Mammary epithelial cell (primary cell): ENCODE measurements at regions not wholly inside any gene's neighbourhood (a gene's known extent, or its start where the extent isn't known, plus 50 kb on each side); places are given as distances from the start of the nearest gene placed in this dataset.

Experiments
- EZH2 ChIP-seq: IDR thresholded peaks from 2 replicates; pipeline ENCODE4 v1.6.1; 2012; ENCODE audit warnings: low read length, inconsistent platforms, borderline replicate concordance
- TF ChIP-seq, protein P1 (sequence below), 2 donors: IDR thresholded peaks in 1 of 2; conservative IDR thresholded peaks in 1 of 2; 2 replicates each; pipeline ENCODE4 v1.5.1; 2011 to 2012; ENCODE audit warnings: inconsistent platforms in 2 of 2, low read length in 2 of 2, mild to moderate bottlenecking in 2 of 2, control low read depth in 1 of 2, low read depth in 1 of 2; ENCODE audit not compliant: insufficient read depth in 1 of 2; ENCODE audit errors: extremely low read depth in 1 of 2

DNA sequence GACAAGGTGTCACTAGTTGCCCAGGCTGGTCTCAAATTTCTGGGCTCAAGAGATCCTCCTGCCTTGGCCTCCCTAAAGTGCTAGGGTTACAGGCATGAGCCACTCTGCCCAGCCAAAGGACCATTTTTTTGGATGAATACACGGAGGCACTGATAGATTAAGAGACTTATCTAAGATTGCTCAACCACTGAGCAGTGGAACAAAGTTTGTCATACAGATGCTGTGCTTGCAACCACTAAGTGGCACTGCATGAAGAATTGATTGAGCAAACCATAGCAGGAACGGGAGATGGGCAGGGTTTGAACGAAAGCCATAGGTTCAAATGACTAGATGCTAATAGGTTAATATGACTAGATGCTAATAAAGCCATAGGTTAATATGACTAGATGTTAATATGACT lies 61.1 kb downstream of the EBLN1 start:
- TF ChIP-seq, protein P1, sequence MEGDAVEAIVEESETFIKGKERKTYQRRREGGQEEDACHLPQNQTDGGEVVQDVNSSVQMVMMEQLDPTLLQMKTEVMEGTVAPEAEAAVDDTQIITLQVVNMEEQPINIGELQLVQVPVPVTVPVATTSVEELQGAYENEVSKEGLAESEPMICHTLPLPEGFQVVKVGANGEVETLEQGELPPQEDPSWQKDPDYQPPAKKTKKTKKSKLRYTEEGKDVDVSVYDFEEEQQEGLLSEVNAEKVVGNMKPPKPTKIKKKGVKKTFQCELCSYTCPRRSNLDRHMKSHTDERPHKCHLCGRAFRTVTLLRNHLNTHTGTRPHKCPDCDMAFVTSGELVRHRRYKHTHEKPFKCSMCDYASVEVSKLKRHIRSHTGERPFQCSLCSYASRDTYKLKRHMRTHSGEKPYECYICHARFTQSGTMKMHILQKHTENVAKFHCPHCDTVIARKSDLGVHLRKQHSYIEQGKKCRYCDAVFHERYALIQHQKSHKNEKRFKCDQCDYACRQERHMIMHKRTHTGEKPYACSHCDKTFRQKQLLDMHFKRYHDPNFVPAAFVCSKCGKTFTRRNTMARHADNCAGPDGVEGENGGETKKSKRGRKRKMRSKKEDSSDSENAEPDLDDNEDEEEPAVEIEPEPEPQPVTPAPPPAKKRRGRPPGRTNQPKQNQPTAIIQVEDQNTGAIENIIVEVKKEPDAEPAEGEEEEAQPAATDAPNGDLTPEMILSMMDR (conservative IDR thresholded peaks at IDR 0.05 in 1 of 2, IDR thresholded peaks at IDR 0.05 in 1 of 2; ENCODE audit: extremely low read depth in 1 of 2, insufficient read depth in 1 of 2, low read depth in 1 of 2, low read length in 2 of 2), result no peak
- no peak for TF ChIP-seq EZH2
